ENCODE measurements at regions not wholly inside any gene's neighbourhood (a gene's known extent, or its start where the extent isn't known, plus 50 kb on each side); places are given as distances from the start of the nearest gene placed in this dataset.

DNA sequence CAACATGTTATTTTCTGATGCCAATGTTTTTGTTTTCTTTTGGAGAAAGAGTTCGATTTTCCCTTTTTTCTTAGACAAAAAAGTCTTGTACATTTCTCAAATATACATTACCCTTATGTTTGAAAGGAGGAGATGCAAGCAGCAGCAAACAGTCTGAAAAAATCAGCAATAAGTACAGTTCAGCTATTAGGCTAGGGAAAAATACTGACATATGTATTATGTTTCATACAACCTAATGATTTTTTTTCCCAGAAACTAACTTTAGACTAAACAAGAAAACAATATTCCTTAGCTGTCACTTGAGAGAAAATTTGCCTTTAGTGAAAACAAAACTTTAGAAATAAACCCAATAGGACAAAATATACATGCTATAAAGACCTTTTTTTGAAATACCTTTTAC lies 1223.5 kb downstream of the SLITRK1 start:
- 73% methylated on average over 1 of the region's 1 CpG; no CpG with 5 or more reads in 1 of the 2 donors for WGBS, 2 donors (ENCODE audit: low coverage in 1 of 2)
- Histone ChIP-seq H3K27me3 (no peaks in the 10 kb centered on the region), H3K27ac (no peak overlapping the region), H3K4me1 (no peaks in the 10 kb centered on the region), H3K9me3 (no peaks in the 10 kb centered on the region), H3K4me3 (no peak overlapping the region), H3K36me3 (no peaks in the 10 kb centered on the region)
- TF ChIP-seq, protein P1, sequence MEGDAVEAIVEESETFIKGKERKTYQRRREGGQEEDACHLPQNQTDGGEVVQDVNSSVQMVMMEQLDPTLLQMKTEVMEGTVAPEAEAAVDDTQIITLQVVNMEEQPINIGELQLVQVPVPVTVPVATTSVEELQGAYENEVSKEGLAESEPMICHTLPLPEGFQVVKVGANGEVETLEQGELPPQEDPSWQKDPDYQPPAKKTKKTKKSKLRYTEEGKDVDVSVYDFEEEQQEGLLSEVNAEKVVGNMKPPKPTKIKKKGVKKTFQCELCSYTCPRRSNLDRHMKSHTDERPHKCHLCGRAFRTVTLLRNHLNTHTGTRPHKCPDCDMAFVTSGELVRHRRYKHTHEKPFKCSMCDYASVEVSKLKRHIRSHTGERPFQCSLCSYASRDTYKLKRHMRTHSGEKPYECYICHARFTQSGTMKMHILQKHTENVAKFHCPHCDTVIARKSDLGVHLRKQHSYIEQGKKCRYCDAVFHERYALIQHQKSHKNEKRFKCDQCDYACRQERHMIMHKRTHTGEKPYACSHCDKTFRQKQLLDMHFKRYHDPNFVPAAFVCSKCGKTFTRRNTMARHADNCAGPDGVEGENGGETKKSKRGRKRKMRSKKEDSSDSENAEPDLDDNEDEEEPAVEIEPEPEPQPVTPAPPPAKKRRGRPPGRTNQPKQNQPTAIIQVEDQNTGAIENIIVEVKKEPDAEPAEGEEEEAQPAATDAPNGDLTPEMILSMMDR (IDR thresholded peaks at IDR 0.05), result no peak
- TF ChIP-seq POLR2A (IDR thresholded peaks at IDR 0.05) (no peak), EP300 (IDR thresholded peaks at IDR 0.05) (no peak), POLR2AphosphoS5 (IDR thresholded peaks at IDR 0.05) (no peak)
- ATAC-seq, result no peak

DNA sequence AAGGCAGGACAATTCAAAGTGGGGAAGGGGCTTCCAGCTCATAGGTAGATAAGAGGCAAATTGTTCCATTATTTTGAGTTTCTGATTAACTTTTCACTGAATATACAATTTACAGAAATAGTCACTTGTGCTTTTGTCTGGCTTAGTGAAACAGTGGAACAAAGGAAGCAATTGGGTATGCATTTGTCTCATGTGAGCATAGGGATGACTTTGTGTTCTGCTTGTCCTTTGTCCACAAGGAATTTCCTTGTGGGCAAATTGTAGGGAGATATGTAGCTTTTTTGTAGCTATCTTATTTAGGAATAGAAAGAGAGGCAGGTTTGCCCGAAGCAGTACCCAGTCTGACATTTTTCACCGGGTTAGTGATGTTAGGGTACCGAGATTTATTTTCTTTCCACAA lies 1224.8 kb downstream of the SLITRK1 start:
- H3K36me3 ChIP-seq, result no peaks in the 10 kb centered on the region
- 79 to 96% methylated on average over 3 of the region's 3 CpGs for WGBS, 2 donors (ENCODE audit: low coverage in 1 of 2)
- no peaks in the 10 kb centered on the region for H3K9me3 ChIP-seq
- TF ChIP-seq, protein P1 (IDR thresholded peaks at IDR 0.05), result no peak
- no peak for TF ChIP-seq POLR2AphosphoS5 (IDR thresholded peaks at IDR 0.05)
- TF ChIP-seq POLR2A (IDR thresholded peaks at IDR 0.05), result no peak
- no peak for TF ChIP-seq EP300 (IDR thresholded peaks at IDR 0.05)
- no peak for ATAC-seq
- no peaks in the 10 kb centered on the region for H3K27me3 ChIP-seq
- H3K4me1 ChIP-seq, result no peaks in the 10 kb centered on the region
- no peak overlapping the region for H3K4me3 ChIP-seq
- H3K27ac ChIP-seq, result no peak overlapping the region

DNA sequence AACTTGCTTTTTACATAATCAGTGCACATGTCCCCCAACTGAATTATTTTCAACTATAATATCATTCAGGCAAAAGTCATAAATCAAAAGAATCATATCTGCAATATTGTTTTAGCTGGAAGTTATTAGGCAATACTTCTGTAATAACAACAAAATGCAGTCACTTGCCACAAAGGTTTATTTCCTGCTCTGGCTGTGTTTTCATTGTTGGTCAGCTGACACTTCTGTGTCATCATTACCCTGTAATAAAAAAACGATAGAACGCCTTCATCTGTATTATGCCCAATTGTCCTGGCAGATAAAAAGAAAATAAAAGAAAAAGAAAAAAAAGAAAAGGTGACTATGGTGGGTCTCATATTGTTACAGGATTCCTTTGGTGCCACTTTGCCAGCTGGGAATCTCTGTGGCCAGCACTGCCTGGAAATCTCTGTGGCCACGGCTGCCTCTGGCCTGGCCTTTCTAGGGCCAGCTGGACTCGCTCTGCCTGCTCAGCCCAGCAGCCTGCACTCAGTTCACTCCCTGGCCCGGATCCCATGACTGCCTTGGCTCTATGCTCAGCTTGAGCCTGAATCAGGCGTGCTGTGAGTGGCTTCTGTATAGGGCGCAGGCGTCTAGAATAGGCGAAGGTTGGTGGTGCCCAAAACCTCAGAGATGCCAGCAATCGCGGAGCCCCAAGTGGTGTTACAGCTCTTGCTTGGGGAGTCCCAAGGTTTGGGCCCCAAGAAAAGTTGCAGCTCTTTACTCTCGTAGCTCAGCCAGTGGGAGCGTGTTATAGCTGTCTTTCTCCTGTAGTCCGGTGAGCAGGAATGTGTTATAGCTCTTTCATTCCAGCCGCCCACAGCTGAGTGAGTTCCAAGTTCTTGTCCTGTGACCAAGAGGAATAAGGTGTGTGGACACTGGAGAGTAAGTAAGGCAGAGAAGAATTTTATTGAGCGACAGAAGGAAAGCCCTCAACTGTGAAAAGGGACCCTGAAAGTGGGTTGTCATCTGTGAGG lies 1227.1 kb downstream of the SLITRK1 start:
- no peaks in the 10 kb centered on the region for H3K9me3 ChIP-seq
- no peaks in the 10 kb centered on the region for H3K36me3 ChIP-seq
- no peaks in the 10 kb centered on the region for H3K27me3 ChIP-seq
- no peak overlapping the region for H3K4me3 ChIP-seq
- WGBS, 2 donors (ENCODE audit: low coverage in 1 of 2), result 55 to 56% methylated on average over 3 to 5 of the region's 16 CpGs
- ATAC-seq, result peak; percentile 95
- no peaks in the 10 kb centered on the region for H3K4me1 ChIP-seq
- H3K27ac ChIP-seq, result peak overlapping the region in 2 of 4 donors; percentile 20 to 45
- no peak for TF ChIP-seq POLR2A (IDR thresholded peaks at IDR 0.05)
- TF ChIP-seq EP300 (IDR thresholded peaks at IDR 0.05), result no peak
- no peak for TF ChIP-seq POLR2AphosphoS5 (IDR thresholded peaks at IDR 0.05)

DNA sequence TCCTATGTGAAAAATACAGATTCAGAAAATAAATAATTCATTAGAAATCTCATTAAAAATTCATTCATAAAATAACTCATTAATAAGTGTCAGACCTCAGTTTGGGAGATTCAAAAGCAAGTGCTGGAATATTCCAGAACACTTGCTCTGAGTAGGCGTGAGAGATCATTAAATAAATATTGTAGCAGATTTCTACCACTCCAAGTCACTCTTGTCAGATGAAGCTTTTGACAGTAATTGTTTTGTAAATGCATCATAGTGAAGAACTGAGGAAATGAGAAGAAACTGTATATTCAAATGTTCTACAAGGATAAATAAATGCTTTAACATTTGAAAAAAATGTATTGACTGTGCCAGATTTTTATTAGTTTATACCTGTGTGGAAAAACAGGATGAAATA lies 1228.1 kb downstream of the SLITRK1 start:
- Histone ChIP-seq H3K4me3 (no peak overlapping the region), H3K4me1 (no peaks in the 10 kb centered on the region), H3K36me3 (no peaks in the 10 kb centered on the region), H3K27me3 (no peaks in the 10 kb centered on the region), H3K9me3 (no peaks in the 10 kb centered on the region), H3K27ac (no peak overlapping the region)
- no peak for ATAC-seq
- 53% methylated on average over 1 of the region's 1 CpG for WGBS, 2 donors (ENCODE audit: low coverage in 1 of 2)
- TF ChIP-seq EP300 (IDR thresholded peaks at IDR 0.05), result no peak
- TF ChIP-seq, protein P1 (IDR thresholded peaks at IDR 0.05), result no peak
- no peak for TF ChIP-seq POLR2A (IDR thresholded peaks at IDR 0.05)
- no peak for TF ChIP-seq POLR2AphosphoS5 (IDR thresholded peaks at IDR 0.05)

DNA sequence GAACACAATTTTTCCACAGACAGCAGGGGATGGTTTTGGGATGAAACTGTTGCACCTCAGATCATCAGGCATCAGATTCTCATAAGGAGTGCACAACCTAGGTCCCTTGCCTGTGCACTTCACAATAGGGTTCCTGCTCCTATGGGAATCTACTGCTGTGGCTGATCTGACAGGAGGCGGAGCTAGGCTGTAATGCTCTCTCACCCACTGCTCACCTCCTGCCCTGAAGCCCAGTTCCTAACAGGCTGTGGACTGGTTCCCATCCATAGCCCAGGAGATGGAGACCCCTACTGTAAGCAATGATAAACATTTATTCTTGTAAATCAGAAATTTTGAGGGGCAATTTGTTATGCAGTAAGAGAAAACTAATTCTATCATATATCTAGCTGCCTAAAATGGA lies 1234.7 kb downstream of the SLITRK1 start:
- no peaks in the 10 kb centered on the region for H3K9me3 ChIP-seq
- no CpG with 5 or more reads among the region's 1 CpG for WGBS, 2 donors (ENCODE audit: low coverage in 1 of 2)
- H3K4me1 ChIP-seq, result no peaks in the 10 kb centered on the region
- no peaks in the 10 kb centered on the region for H3K36me3 ChIP-seq
- H3K4me3 ChIP-seq, result no peak overlapping the region
- H3K27ac ChIP-seq, result no peak overlapping the region
- no peaks in the 10 kb centered on the region for H3K27me3 ChIP-seq
- ATAC-seq, result no peak
- TF ChIP-seq POLR2A (IDR thresholded peaks at IDR 0.05) (no peak), EP300 (IDR thresholded peaks at IDR 0.05) (no peak), POLR2AphosphoS5 (IDR thresholded peaks at IDR 0.05) (no peak)
- TF ChIP-seq, protein P1 (IDR thresholded peaks at IDR 0.05), result no peak

All from gastroesophageal sphincter (tissue), 4 donors.